HCEC 1CT (cell line): ENCODE measurements at regions not wholly inside any gene's neighbourhood (a gene's known extent, or its start where the extent isn't known, plus 50 kb on each side); places are given as distances from the start of the nearest gene placed in this dataset.
"Not testable (repeated sequence)": the region's sequence is repeated elsewhere in the genome, so short reads cannot be mapped to it uniquely, and the experiment has no call there.

Experiments
- DNase-seq: peaks from one replicate; pipeline ENCODE4 v3.0.0-alpha.2; 2017

DNA sequence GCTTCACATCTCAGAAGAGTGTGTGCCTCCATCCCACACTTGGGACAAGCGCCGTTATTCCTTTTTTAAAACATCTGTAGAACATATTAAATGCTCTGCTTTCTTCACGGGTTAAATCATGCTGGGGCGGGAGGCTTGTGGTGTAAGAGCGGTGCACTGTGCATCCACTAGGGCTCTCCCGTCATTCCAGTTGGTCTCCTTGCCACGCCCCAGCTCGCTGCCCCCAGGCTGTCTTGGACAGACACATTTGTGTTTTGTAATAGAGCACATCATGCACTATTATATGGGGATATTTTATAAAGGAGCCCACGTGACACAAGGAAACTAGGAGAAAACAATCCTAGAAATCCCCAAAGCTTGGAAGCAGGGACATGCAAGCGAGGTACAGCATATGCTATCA lies 87.7 kb upstream of the PLGLB2 start:
- not testable (repeated sequence) for DNase-seq

DNA sequence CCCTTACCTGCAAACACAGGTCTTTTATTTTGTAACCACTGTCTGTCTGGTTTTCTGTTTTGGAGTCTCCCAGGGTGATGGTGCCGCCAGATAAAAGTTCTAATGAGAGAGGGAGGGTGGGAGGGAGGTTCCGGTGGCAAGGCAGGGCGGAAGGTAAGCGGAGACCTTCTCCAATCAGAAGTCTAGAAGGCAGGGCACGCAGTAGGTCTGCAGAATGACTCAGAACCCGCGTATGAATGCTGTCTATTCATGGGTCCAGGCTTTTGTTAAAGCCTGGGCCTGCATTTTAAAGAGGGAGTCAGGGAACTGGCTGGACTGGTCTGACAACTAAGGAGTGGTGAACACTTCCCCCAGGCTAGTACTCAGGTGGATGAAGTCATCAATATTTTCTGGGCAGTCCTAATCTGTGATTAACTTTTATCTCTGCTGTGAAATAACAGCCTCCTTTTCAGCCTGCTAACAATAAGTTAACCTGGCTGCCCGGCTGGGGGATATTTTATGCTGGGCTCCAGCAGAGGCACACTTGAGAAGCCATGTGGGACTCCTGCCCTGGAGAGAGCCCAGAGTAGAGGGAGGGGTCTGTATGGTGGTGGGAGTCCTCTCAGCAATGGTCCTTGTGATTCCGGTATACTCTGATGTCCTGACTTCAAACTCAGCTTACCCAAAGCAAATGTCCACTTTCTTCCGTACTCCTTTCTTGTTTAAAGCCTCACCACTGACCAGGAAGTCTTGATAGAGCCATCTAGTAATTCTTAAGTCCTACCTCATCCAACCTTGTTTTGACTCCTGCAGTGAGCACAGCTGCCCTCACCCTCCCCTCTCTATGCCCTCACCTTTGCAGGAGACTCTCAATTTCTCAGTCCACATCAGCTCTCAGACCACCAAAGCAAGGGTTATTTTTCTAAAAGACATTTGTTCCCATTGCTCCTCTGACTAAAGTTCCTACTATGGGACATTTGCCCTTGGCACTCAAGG lies 85.3 kb upstream of the PLGLB2 start:
- DNase-seq = not testable (repeated sequence)

DNA sequence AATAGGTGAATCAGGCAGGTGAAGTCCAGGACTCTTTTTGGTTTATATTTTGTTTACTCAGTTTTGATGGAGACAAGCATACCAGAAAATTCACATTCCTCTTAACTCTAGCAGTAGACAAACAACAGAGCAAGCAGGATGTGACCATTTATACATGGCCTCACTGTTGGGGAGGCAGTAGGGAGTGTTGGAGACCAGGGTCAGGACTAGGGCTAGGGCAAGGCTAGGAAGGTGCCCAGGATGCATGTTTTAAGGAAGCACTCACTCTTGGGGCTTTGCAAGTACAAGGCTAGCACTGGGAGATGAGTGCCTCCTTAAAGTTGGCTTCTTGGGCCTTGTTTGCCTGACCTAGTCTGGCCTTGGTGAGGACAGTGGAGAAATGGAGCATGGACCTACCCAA lies 84.5 kb upstream of the PLGLB2 start:
- not testable (repeated sequence) for DNase-seq

DNA sequence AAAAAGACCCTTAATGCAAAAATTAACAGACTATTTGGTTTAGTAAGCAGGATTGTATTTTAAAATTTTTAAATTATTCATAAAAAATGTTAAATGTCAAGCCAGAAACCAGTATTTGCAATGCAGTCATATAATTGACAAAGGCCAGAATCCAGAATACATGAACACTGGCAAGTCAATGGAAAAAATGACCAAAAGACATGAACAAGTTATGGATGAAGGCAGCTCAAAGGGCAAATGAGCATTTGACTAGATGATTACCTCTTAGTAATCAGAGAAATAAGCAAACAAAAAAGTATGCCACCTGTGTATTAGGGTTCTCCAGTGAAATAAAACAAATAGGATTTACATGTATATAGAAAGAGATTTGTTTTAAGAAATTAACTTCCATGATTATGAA lies 80.9 kb upstream of the PLGLB2 start:
- DNase-seq = not testable (repeated sequence)

DNA sequence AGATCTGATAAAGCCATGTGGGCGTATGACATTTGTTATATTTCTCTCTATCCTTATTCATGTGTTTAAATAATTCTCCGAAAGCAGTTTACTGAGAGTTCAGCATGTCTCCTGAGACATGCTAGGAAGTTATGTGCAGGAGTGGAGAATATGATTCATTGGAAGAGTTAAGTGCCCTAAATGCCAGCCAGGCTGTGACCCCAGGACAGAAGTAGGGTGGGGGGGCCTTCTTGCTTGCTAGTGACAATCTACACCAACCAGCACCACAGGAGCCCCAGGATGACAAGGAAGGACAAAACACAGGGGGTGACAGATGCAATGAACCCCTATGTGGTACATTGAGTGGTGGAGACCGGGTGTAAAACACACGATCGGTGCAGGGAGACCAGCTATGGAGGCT lies 79.5 kb upstream of the PLGLB2 start:
- not testable (repeated sequence) for DNase-seq

DNA sequence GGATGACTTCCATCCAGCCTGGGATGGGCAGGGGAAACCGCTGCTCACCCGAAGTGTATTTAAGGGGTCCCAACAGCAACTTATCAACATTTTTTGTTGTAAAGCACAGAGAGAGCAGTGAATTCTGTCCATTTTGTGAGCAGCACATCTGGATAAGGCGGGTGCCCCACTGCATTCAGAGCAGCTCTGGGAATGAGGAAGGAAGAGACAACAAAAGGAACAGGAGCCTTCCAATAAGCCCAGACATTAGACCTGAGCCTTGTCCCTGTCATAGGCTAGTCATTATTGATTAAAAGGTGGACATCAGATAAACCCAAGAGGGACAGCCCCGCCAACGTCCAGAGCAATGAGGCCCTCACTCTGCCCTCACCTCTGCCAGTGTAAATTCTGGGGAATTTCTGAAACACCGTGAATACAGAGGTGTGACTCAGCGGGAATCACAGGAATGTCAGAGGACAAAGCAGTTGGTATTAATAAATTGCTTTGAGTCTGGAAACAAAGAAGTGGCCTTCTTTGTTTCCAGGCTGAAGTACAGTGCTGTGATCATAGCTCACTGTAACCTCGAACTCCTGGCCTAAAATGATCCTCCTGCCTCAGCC lies 78.2 kb upstream of the PLGLB2 start:
- DNase-seq = not testable (repeated sequence)

DNA sequence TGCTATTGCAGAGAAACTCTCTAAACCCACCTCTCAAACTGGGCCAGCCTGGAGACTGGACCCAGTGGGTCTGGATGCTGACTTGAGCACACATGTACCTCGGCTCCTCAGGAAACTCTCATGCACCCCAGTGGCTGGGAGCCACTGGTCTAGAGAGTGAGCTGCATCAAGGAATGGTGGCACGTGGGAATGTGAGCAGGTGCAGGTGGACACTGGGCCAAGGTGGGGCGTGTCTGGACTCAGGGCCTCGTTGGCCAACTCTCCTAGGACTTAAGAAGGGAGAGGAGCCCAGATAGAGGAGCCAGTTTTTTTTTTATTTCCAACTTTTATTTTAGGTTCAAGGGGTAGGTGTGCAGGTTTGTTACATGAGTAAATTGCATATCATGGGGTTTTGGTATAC lies 75.5 kb upstream of the PLGLB2 start:
- not testable (repeated sequence) for DNase-seq

DNA sequence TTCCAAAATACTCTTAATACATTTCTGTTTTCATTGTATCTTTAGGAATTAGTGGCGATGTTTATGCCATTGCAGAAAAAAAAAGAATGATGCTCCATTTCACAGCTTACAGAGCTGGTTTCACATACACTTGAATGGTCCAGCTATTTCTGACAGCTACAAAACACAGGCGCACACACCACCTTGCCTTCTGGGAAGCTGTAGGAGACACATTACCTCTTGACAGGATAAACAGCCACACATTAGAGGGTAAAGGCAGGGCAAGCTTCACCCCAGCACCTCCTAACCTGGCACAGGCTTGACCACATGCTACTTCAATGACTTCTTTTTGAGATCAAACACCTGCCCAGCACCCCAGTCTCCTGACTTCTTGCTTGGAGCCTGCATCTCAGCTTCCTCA lies 73.2 kb upstream of the PLGLB2 start:
- DNase-seq = not testable (repeated sequence)

DNA sequence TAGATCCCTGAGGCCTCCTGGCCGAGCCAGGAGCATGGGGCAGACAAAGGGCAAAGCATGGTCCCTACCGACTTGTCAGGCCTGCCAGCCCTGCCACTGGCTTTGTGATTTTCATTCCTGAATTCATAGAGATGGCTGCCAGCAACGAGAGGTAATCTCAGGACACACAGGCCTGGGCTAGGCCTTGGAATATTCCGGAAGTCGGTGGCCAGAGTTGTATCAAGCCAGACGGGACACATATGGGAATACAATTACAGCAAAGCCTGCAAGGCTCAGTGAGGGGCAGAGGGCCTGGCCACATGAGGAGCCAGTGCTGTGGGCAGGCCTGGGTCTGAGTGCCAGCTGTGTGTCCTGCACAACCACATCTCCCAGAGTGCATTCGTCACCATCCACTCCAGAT lies 72.4 kb upstream of the PLGLB2 start:
- DNase-seq = not testable (repeated sequence)

DNA sequence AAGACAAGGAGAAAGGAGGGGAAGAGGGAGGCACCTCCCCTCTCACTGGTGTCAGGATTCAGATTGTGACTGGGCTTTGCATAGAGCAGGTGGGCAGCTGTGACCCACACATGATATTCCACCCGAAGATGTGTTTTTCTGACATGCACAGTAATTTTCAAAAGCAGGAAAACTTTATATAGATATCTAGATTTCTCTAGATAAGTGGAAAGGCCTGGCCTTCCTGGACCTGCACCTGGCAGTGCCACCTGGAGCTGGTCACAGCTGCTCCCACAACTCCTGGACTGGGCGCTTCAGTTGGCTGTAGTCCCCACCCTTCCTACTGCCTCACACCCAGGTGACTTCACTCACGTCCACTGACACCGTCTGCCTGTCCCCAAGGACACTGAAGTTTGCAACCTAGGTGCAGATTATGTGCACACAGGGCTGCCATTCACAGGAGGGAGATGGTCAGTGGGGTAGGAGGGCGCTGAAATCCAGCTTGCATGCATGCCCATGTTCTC lies 70.4 kb upstream of the PLGLB2 start:
- not testable (repeated sequence) for DNase-seq

DNA sequence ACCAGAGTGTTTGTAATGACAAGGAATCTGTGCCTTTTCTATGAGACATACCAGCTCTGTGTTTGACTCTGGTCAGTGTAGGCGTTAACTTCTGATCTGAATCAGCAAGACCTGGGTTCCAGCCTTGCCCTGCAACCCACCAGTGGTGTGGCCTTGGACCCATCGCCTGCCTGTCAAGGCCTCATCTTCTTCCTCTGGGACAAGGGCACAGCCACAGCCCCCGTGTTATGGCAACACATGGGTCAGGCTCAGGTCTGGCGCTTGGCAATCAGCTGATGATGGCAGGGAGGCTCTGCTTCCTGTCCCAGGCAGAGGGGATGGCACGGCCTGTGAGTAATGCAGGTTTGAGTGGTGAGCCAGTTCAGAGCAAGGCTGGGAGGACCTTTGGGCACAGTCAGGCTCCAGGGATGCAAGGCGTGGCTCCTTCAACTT lies 69.1 kb upstream of the PLGLB2 start:
- not testable (repeated sequence) for DNase-seq

DNA sequence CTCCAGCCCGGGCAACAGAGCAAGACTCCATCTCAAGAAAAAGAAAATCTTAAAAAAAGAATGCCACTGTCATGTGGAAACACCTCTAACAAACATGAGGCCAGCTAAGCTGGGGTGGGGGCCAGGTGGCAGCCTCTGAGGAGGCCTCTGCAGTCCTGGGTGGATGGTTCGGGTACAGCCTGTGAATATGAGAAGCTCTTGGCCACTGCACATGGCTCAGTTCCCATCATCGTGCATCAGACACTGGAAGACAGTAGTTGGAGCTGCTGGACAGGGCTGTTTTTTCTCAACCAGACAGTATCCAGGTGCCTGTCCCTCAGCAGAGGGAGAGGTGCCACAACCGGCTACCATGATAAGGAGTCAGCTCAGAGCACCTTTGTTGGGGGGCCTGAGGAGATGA lies 67.9 kb upstream of the PLGLB2 start:
- not testable (repeated sequence) for DNase-seq

DNA sequence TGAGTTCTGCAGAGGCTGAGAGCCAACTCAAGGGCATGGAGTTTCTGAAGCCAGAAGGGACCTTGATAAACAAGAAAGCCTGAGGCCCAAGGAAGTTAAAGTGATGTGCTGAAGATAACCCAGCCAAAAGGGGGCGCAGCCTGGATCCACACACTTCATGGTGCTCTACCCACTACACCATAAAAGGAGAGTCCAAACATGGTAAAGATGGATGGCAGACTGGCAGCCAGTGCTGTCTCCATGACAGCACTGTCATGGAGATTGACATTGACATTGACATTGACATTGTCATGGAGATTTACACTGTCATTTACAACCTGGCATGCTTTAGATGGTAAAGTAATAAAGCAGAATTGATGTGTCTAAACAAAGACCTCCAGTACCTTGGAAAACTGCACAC lies 67.2 kb upstream of the PLGLB2 start:
- DNase-seq = not testable (repeated sequence)

DNA sequence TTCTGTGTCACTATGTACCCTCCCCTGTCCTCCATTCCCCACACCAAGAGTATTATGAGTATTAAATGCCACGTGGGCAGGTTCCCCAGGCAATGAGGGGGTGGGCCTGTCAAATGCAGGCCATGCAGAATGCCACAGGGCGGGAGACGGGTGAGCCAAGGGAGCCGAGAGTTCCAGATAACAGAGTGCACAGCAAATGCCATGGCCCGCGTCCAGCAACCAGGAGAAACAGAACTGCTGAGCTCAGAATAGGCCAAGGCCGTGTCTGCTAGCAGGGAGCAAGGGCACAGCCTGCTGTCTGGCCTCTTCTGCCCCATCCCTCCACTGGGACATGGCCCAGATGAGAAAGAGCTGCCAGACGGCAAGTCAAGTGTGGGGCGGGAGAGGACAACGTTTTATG lies 64.4 kb upstream of the PLGLB2 start:
- not testable (repeated sequence) for DNase-seq

DNA sequence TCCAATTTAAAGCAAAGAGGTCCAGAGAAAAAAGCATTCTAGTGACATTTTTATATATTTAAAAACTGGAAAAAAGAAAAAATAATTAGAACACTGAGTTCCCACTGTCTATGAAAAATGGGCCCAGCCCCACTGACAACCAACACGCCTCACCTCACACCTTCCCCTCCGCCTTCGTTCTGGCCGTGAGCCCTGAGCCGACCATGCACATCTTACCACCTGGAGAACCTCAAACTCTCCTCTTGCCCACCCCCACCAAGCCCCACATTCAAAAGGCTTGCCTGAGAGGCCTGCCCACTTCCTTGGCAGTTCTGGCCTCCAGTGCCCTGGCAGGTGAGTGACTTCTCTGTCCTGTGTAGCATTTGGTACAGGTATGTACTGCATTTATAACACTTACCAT lies 63.9 kb upstream of the PLGLB2 start:
- not testable (repeated sequence) for DNase-seq

DNA sequence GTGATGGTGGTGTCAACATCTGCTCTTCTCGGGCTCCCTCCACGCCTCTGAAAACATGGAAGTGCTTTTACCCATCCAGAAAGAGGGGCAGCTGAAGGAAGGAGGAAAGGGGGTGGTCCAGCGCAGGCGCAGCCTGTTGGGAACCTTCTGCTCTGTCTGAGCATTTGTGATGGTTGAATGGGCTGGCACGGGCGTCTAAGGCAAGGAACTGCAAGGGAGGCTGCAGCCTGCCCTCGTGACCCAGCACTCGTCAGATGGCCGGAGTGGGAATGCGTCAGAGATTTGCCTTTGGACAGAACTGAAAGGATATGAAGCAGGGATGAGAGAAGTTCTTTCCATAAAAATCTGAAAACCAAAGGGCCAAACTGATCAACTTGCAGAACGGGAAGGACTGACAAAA lies 62.3 kb upstream of the PLGLB2 start:
- not testable (repeated sequence) for DNase-seq

DNA sequence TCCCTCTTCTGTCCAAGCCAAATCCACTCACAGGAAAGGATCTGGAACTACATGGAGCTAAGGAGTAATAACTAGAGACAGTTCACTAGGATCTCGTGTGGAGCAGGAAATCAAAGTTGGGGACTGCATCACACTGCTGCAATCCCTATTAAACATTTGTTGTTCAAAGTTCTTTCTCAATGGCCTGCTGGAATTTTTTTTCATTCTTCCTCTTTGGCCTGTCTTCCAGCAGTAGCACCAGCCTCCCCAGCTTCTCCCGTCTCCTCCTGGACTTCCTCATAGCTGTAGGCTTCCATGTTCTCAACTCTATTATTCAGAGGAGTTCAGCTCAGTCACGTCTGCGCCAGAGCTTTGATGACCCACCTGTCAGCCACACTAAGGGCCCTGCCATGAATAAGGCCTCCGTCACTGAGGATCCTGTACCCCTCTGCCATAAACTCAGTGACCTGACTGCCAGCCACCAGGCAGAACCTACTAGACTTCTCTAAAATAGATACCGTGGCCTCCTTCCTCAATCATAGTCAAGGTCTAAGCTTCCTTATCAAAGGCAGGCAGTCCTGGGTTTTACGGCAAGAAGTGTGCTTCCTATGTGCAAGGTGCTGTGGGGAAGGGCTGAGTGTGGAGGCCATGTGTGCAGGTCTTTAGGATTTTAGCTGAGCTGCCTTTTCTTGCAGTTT lies 60.9 kb upstream of the PLGLB2 start:
- DNase-seq = not testable (repeated sequence)

DNA sequence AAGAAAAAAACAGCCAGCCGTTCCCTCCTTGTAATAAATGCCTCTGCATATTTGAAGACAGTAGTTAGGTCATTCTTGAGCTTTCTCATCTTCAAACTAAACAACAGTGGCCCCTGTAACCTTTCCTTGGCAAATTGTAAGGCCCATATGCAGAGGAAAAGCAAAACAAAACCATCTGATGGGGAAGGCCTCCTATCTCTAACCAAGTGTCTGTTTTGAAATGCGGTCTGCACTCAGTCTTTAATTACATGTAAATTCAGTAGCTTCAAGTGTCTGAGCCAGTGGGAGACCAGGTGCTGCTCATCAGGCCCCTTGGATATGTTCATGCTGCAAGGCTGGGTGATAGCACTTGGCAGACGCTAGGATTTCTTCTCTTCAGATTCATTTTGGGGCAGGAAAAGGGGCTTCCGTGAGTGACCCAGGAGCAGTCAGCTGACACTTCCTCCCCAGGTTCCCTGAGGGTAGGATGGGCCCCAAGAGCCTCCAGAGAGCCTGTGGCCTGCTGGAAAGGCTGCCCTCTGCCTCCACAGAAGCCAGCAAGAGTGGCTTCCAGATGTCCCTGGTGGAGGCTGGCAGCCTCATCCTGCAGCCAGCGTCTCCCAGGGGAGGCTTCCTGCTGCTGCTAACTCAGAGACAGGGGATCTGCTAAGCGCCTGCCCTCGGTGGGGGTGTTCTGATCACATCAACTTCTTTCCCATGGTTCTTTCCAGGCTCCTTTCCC lies 60.2 kb upstream of the PLGLB2 start:
- DNase-seq = not testable (repeated sequence)

DNA sequence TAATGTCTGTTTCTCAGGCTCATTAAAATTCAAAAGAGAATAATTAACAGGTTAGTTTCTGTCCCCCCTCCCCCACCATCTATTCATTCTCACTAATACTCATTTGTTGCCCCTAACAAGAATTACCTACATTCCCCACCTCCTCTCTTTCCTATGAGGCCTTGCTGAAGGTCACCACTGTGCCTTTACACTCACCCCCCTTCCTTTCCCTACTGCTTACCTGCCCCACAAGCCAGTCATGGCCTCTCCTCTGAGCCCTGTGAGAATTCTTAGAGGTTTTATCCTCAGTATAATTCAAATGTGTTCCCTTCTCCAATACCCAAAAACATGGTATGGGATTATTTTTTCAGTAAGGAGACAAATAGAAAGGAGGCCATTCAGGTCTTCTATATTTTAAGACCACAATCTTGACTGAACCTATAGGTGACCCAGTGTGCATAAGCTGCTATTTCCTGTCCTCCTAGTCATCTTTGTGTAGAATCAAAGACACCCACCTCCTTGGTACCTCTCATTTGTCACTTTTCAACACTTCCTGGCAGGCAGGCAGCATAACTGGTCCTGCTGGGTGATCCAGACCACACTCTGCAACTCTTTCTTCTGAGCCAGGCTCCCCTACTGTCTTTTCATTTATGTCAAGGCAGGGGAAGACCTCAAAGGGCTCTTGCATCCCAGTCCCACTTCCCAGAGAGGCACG lies 55.8 kb upstream of the PLGLB2 start:
- not testable (repeated sequence) for DNase-seq

DNA sequence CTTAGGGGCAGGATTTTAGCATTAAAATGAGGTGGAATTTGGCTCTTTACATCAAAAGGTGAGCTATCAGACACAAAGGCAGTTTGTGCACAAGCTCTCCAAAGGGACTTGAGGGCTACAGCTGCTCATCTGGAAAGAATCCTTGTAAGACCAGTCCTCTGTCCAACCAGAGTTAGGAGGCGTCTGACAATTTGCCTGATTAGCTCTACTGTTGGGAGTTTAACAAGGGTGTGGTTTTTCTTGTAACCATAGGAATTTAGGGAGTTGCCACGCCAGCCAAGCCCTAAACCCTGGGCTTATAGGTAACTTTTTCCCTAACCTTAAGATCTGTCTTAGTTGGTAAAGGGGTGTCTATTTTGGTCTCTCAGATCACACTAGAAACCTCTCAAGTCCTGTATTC lies 55.0 kb upstream of the PLGLB2 start:
- DNase-seq = not testable (repeated sequence)

DNA sequence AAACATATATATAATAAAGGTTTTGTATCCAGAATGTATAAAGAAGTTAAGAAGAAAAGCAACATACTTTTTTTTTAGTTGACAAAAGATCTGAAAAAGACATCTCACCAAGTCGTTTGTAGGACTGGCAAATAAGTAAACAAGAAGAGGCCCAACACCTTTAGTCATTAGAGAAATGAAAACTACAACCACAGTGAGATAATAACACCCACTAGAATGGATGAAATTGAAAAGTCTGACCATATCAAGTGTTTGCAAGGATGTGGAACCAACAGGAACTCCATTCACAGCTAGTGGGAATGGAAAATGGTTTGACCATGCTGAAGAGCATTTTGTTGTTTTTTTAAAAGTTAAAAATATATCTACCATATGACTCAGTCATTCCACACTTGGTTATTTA lies 54.0 kb upstream of the PLGLB2 start:
- DNase-seq = not testable (repeated sequence)
